ENCODE measurements at regions not wholly inside any gene's neighbourhood (a gene's known extent, or its start where the extent isn't known, plus 50 kb on each side); places are given as distances from the start of the nearest gene placed in this dataset.

DNA sequence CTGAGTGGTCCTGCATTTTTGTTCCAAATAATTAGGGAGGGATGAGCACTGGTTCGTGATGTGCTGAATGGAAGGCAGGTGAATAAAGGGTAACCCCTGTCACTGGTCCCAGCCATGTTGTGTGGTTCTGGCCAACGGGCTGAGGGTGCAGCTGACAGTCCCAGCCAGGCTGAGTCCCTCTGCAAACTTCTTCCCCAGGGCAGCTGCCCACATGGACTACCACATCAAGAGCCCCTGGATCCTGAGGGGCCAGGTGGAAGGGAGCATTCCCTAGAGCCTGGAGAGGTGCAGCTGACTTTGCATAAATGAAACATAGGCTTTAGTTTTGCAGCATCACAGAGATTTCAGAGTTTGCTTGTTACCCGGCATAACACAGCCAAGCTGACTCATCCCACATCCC, 219.8 kb upstream of the MYT1L start:
- TF ChIP-seq EZH2 (IDR thresholded peaks at IDR 0.05): no peak
- TF ChIP-seq, protein P1, sequence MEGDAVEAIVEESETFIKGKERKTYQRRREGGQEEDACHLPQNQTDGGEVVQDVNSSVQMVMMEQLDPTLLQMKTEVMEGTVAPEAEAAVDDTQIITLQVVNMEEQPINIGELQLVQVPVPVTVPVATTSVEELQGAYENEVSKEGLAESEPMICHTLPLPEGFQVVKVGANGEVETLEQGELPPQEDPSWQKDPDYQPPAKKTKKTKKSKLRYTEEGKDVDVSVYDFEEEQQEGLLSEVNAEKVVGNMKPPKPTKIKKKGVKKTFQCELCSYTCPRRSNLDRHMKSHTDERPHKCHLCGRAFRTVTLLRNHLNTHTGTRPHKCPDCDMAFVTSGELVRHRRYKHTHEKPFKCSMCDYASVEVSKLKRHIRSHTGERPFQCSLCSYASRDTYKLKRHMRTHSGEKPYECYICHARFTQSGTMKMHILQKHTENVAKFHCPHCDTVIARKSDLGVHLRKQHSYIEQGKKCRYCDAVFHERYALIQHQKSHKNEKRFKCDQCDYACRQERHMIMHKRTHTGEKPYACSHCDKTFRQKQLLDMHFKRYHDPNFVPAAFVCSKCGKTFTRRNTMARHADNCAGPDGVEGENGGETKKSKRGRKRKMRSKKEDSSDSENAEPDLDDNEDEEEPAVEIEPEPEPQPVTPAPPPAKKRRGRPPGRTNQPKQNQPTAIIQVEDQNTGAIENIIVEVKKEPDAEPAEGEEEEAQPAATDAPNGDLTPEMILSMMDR (IDR thresholded peaks at IDR 0.05 in 2 of 3, conservative IDR thresholded peaks at IDR 0.05 in 1 of 3; ENCODE audit: borderline replicate concordance in 1 of 3, insufficient read depth in 1 of 3, low read depth in 2 of 3, low read length in 2 of 3): no peak

All from HCT116 (cell line).